B cell (primary cell): ENCODE measurements at regions not wholly inside any gene's neighbourhood (a gene's known extent, or its start where the extent isn't known, plus 50 kb on each side); places are given as distances from the start of the nearest gene placed in this dataset.

Source experiments
- ATAC-seq: fragments of 200-7000 bp; cut with Tn5 transposase; one replicate; pipeline ENCODE4 v1.10.0; 2021; ENCODE audit warnings: low read depth, mild to moderate bottlenecking, moderate number of reproducible peaks, moderate library complexity
- CTCF ChIA-PET: fragments of 350-600 bp; sonication (Branson Sonifier 250); formaldehyde crosslinking; loops from one replicate; lab custom pipeline; 2021; ENCODE audit warnings: antibody characterized with exemption, inconsistent platforms; lab: Charles Lee
- POLR2A ChIA-PET: fragments of 350-600 bp; sonication (Branson Sonifier 250); formaldehyde crosslinking; loops from one replicate; lab custom pipeline; 2021; ENCODE audit warnings: antibody characterized with exemption; lab: Charles Lee
- DNase-seq: peaks from one replicate; pipeline ENCODE4 v3.0.0; 2013
- H2AFZ ChIP-seq: 2 replicates; pipeline ENCODE4 v1.6.1; 2012; ENCODE audit warnings: mild to moderate bottlenecking, low read depth, low read length; ENCODE audit not compliant: insufficient read depth, poor library complexity, severe bottlenecking
- H3K27ac ChIP-seq, 2 donors: 1 replicate in 1 of 2; 2 replicates in 1 of 2; pipeline ENCODE4 v1.5.1; 2012 to 2013; ENCODE audit warnings: low read length in 2 of 2, mild to moderate bottlenecking in 2 of 2, moderate library complexity in 1 of 2
- H3K27me3 ChIP-seq, 4 experiments: fragments of 200-600 bp in 1 of 4; sonication (generic) in 1 of 4; replicated peaks in 1 of 4; 1 replicate in 2 of 4; 2 replicates in 2 of 4; pipeline versions ENCODE4 v1.6.1 to v1.7.0; 2013 to 2016; ENCODE audit warnings: low read length in 3 of 4, mild to moderate bottlenecking in 2 of 4, mixed read lengths in 1 of 4, moderate library complexity in 1 of 4; ENCODE audit not compliant: insufficient read depth in 4 of 4, control insufficient read depth in 3 of 4; ENCODE audit errors: control extremely low read depth in 1 of 4
- H3K36me3 ChIP-seq, 2 experiments: replicated peaks in 1 of 2; 1 replicate in 1 of 2; 2 replicates in 1 of 2; pipeline versions ENCODE4 v1.6.1 to v1.7.1; 2013; ENCODE audit warnings: low read length in 1 of 2; ENCODE audit not compliant: insufficient read depth in 2 of 2, control insufficient read depth in 1 of 2; ENCODE audit errors: control extremely low read depth in 1 of 2, extremely low read depth in 1 of 2
- H3K4me1 ChIP-seq, 2 donors: fragments of 200-600 bp in 1 of 2; sonication (generic) in 1 of 2; 1 replicate in 1 of 2; 2 replicates in 1 of 2; pipeline versions ENCODE4 v1.5.1 to v1.6.1; 2013 to 2017; ENCODE audit warnings: low read length in 2 of 2; ENCODE audit not compliant: control insufficient read depth in 2 of 2, insufficient read depth in 2 of 2
- H3K4me2 ChIP-seq: replicated peaks from 2 replicates; pipeline ENCODE3; 2012; ENCODE audit warnings: mild to moderate bottlenecking, low read depth, low read length; ENCODE audit not compliant: poor library complexity, severe bottlenecking
- H3K4me3 ChIP-seq, 5 experiments: fragments of 200-600 bp in 1 of 5; sonication (generic) in 1 of 5; 1 replicate in 3 of 5; 2 replicates in 2 of 5; pipeline versions ENCODE4 v1.5.1 to v1.7.0; 2011 to 2016; ENCODE audit warnings: low read length in 4 of 5, mild to moderate bottlenecking in 4 of 5, low read depth in 2 of 5, control low read depth in 1 of 5, moderate library complexity in 1 of 5; ENCODE audit not compliant: insufficient read depth in 1 of 5; ENCODE audit errors: control extremely low read depth in 1 of 5, extremely low read depth in 1 of 5
- H3K79me2 ChIP-seq: fragments of 200-600 bp; sonication (generic); one replicate; pipeline ENCODE4 v1.6.0; 2016; ENCODE audit warnings: low read length; ENCODE audit not compliant: control insufficient read depth, insufficient read depth
- H3K9ac ChIP-seq: fragments of 200-600 bp; sonication (generic); 2 replicates; pipeline ENCODE4 v1.6.1; 2017; ENCODE audit warnings: mild to moderate bottlenecking, low read length, moderate library complexity
- H3K9me3 ChIP-seq, 3 donors: one replicate each; pipeline versions ENCODE4 v1.6.1 to v1.7.1; 2013; ENCODE audit warnings: low read length in 2 of 3; ENCODE audit not compliant: control insufficient read depth in 2 of 3, insufficient read depth in 1 of 3; ENCODE audit errors: control extremely low read depth in 1 of 3
- H4K20me1 ChIP-seq: 2 replicates; pipeline ENCODE4 v1.6.0; 2012; ENCODE audit warnings: mild to moderate bottlenecking, low read length; ENCODE audit not compliant: insufficient read depth, control insufficient read depth, poor library complexity, severe bottlenecking
- H3K27ac Mint-ChIP-seq: one replicate; pipeline ENCODE4 v1.8.0; 2021; ENCODE audit warnings: mixed read lengths
- H3K27me3 Mint-ChIP-seq: one replicate; pipeline ENCODE4 v1.8.0; 2021; ENCODE audit warnings: mixed read lengths
- H3K4me1 Mint-ChIP-seq: one replicate; pipeline ENCODE4 v1.8.0; 2021; ENCODE audit warnings: mixed read lengths
- H3K4me3 Mint-ChIP-seq: one replicate; pipeline ENCODE4 v1.8.0; 2021; ENCODE audit warnings: mixed read lengths
- H3K9me3 Mint-ChIP-seq: one replicate; pipeline ENCODE4 v1.8.0; 2022; ENCODE audit warnings: mixed read lengths; ENCODE audit not compliant: insufficient read depth
- EZH2 ChIP-seq: IDR thresholded peaks from 2 replicates; pipeline ENCODE4 v1.6.1; 2012; ENCODE audit warnings: borderline replicate concordance, low read depth, mild to moderate bottlenecking, moderate library complexity, low read length; ENCODE audit not compliant: insufficient read depth, poor library complexity, severe bottlenecking
- WGBS: methylation state at CpG from one replicate; pipeline ENCODE4 v1.1.5; 2013; ENCODE audit warnings: missing lambda C conversion rate; ENCODE audit not compliant: insufficient coverage; 5-methylcytosine and 5-hydroxymethylcytosine counted together
- intact Hi-C: fragments of 100-400 bp; cut with micrococcal nuclease; formaldehyde crosslinking; loops from one replicate; pipeline ENCODE4 v1.10.0; 2022
- TF ChIP-seq, protein P1 (sequence below): fragments of 200-600 bp; IDR thresholded peaks from one replicate; pipeline ENCODE4 v1.8.0; 2022; ENCODE audit warnings: antibody characterized with exemption, mild to moderate bottlenecking

DNA sequence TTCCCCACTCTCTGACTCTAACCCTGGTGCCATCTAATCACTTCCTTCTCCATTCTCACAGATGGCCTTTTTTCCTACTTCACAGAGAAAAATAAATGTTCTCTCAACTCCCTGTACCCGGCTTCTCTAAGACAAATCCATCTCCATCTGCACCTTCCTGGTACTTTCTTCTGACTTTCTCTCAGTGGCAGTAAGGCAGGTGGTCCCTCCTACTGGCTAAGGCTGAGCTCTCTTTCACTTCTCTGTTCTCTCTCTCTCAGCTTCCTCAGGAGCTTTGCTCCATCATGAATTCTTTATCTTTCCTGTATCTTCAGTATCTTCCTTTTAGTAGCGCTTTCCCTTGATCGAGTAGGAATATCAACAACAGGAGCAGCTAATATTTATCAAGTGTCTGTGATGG is 421.6 kb downstream of the TMEM135 start:
- H3K36me3 ChIP-seq: no peaks in the 10 kb centered on the region
- H3K27ac ChIP-seq: no peak overlapping the region
- no peaks in the 10 kb centered on the region for H3K9me3 ChIP-seq
- ChIA-PET POLR2A (no interaction called here), CTCF (no interaction called here)
- H4K20me1 ChIP-seq: no peaks in the 10 kb centered on the region
- no peak overlapping the region for H2AFZ ChIP-seq
- no peak for ATAC-seq
- WGBS: 33% methylated on average over 1 of the region's 3 CpGs
- H3K27ac Mint-ChIP-seq: no peak overlapping the region
- no peak for DNase-seq
- H3K9ac ChIP-seq: no peak overlapping the region
- H3K4me1 ChIP-seq: no peaks in the 10 kb centered on the region
- H3K4me1 Mint-ChIP-seq: peaks cover 2% of the 10 kb centered on the region
- H3K4me3 Mint-ChIP-seq: no peak overlapping the region
- H3K4me2 ChIP-seq: no peak overlapping the region
- H3K9me3 Mint-ChIP-seq: no peaks in the 10 kb centered on the region
- no peaks in the 10 kb centered on the region for H3K27me3 Mint-ChIP-seq
- H3K79me2 ChIP-seq: no peaks in the 10 kb centered on the region
- intact Hi-C loops: no loop called here
- H3K4me3 ChIP-seq: no peak overlapping the region
- H3K27me3 ChIP-seq: no peaks in the 10 kb centered on the region
- TF ChIP-seq, protein P1, sequence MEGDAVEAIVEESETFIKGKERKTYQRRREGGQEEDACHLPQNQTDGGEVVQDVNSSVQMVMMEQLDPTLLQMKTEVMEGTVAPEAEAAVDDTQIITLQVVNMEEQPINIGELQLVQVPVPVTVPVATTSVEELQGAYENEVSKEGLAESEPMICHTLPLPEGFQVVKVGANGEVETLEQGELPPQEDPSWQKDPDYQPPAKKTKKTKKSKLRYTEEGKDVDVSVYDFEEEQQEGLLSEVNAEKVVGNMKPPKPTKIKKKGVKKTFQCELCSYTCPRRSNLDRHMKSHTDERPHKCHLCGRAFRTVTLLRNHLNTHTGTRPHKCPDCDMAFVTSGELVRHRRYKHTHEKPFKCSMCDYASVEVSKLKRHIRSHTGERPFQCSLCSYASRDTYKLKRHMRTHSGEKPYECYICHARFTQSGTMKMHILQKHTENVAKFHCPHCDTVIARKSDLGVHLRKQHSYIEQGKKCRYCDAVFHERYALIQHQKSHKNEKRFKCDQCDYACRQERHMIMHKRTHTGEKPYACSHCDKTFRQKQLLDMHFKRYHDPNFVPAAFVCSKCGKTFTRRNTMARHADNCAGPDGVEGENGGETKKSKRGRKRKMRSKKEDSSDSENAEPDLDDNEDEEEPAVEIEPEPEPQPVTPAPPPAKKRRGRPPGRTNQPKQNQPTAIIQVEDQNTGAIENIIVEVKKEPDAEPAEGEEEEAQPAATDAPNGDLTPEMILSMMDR: no peak
- no peak for TF ChIP-seq EZH2

DNA sequence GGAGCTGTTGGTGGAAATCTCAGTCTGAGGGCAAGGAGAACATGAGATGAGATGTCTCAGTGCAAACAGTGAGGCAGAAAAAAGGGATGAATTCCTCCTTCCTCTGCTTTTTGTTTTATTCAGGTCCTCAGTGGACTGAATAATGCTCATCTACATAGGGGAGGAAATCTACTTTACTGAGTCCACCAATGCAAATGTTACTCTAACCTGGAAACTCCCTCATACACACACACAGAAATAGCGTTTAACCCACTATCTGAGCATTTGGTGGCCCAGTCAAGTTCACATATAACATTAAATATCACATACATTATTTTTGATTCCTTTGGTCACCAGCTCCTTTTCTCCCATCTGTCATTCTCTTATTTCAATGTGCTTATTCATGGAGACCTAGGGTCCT is 418.8 kb downstream of the TMEM135 start:
- H3K79me2 ChIP-seq: no peaks in the 10 kb centered on the region
- H4K20me1 ChIP-seq: no peaks in the 10 kb centered on the region
- ChIA-PET CTCF (no interaction called here), POLR2A (no interaction called here)
- H3K9ac ChIP-seq: no peak overlapping the region
- Mint-ChIP-seq H3K9me3 (no peaks in the 10 kb centered on the region), H3K4me1 (peaks cover 5% of the 10 kb centered on the region), H3K27ac (no peak overlapping the region), H3K27me3 (no peaks in the 10 kb centered on the region), H3K4me3 (no peak overlapping the region)
- no peaks in the 10 kb centered on the region for H3K27me3 ChIP-seq
- H3K36me3 ChIP-seq: no peaks in the 10 kb centered on the region
- ATAC-seq (no peak), DNase-seq (no peak)
- H3K4me1 ChIP-seq: no peaks in the 10 kb centered on the region
- 71% methylated on average over 1 of the region's 1 CpG for WGBS
- TF ChIP-seq EZH2: no peak
- TF ChIP-seq, protein P1: no peak
- no peak overlapping the region for H3K4me2 ChIP-seq
- H3K4me3 ChIP-seq: no peak overlapping the region
- no peak overlapping the region for H2AFZ ChIP-seq
- intact Hi-C loops: no loop called here
- no peaks in the 10 kb centered on the region for H3K9me3 ChIP-seq
- no peak overlapping the region for H3K27ac ChIP-seq
